ENCODE measurements at regions not wholly inside any gene's neighbourhood (a gene's known extent, or its start where the extent isn't known, plus 50 kb on each side); places are given as distances from the start of the nearest gene placed in this dataset.
"Not testable (repeated sequence)": the region's sequence is repeated elsewhere in the genome, so short reads cannot be mapped to it uniquely, and the experiment has no call there.

GRCh38 chr2:220787251-220787650 lies 784.9 kb downstream of the EPHA4 start:
- DNase-seq: no peak

- DNase-seq: no peak
Measured at GRCh38 chr2:220789961-220790360, 782.1 kb downstream of the EPHA4 start.

GRCh38 chr2:220795705-220796104 lies 776.4 kb downstream of the EPHA4 start:
- no peak for DNase-seq

GRCh38 chr2:220811115-220811514 lies 761.0 kb downstream of the EPHA4 start:
- DNase-seq: no peak

GRCh38 chr2:220811952-220812570 lies 760.0 kb downstream of the EPHA4 start:
- DNase-seq: no peak

GRCh38 chr2:220814441-220814840 lies 757.7 kb downstream of the EPHA4 start:
- no peak for DNase-seq

- no peak for DNase-seq
Measured at GRCh38 chr2:220815698-220816097, 756.4 kb downstream of the EPHA4 start.

GRCh38 chr2:220821683-220822082 lies 750.4 kb downstream of the EPHA4 start:
- no peak for DNase-seq

GRCh38 chr2:220823590-220823989 lies 748.5 kb downstream of the EPHA4 start:
- DNase-seq: not testable (repeated sequence)

GRCh38 chr2:220833446-220833845 lies 738.7 kb downstream of the EPHA4 start:
- no peak for DNase-seq

GRCh38 chr2:220835583-220835982 lies 736.5 kb downstream of the EPHA4 start:
- no peak for DNase-seq

GRCh38 chr2:220837226-220837625 lies 734.9 kb downstream of the EPHA4 start:
- DNase-seq: no peak

GRCh38 chr2:220842901-220843665 lies 729.0 kb downstream of the EPHA4 start:
- DNase-seq: no peak

GRCh38 chr2:220845766-220846273 lies 726.3 kb downstream of the EPHA4 start:
- no peak for DNase-seq

- DNase-seq: no peak
Measured at GRCh38 chr2:220847006-220847405, 725.1 kb downstream of the EPHA4 start.

- DNase-seq: no peak
Measured at GRCh38 chr2:220847589-220847988, 724.5 kb downstream of the EPHA4 start.

GRCh38 chr2:220849433-220849832 lies 722.7 kb downstream of the EPHA4 start:
- no peak for DNase-seq

GRCh38 chr2:220850116-220850515 lies 722.0 kb downstream of the EPHA4 start:
- no peak for DNase-seq

GRCh38 chr2:220855296-220855695 lies 716.8 kb downstream of the EPHA4 start:
- no peak for DNase-seq

- no peak for DNase-seq
Measured at GRCh38 chr2:220856486-220856885, 715.6 kb downstream of the EPHA4 start.

- DNase-seq: no peak
Measured at GRCh38 chr2:220857368-220857767, 714.7 kb downstream of the EPHA4 start.

- no peak for DNase-seq
Measured at GRCh38 chr2:220858101-220858500, 714.0 kb downstream of the EPHA4 start.

GRCh38 chr2:220871909-220872308 lies 700.2 kb downstream of the EPHA4 start:
- DNase-seq: no peak

All from occipital lobe (tissue), 1 donor.